HCT116 (cell line): ENCODE measurements at regions not wholly inside any gene's neighbourhood (a gene's known extent, or its start where the extent isn't known, plus 50 kb on each side); places are given as distances from the start of the nearest gene placed in this dataset.

Source experiments
- ATAC-seq: fragments of 200-7000 bp; cut with Tn5 transposase; 2 replicates; pipeline ENCODE4 v1.9.1; 2020; ENCODE audit warnings: mild to moderate bottlenecking, moderate library complexity
- BruUV-seq: library from RNA; stranded (reverse); fragments of 400-500 nt; replicated peaks from 2 replicates; lab custom pipeline; 2021; lab: Mats Ljungman, UMichigan
- CTCF ChIA-PET: fragments of 300-600 bp; sonication (Branson Sonifier 250); formaldehyde crosslinking; loops from one replicate; lab custom pipeline; 2021; ENCODE audit warnings: antibody characterized with exemption; lab: Charles Lee
- POLR2A ChIA-PET: fragments of 300-600, 350-600 bp; sonication (Branson Sonifier 250); formaldehyde crosslinking; loops from one replicate; lab custom pipeline; 2021; ENCODE audit warnings: antibody characterized with exemption; lab: Charles Lee
- RAD21 ChIA-PET, 2 experiments: fragments of 300-600 bp; sonication (Branson Sonifier 250); formaldehyde crosslinking; loops; one replicate each; lab custom pipeline; 2023; ENCODE audit warnings: low total read pairs in 2 of 2; ENCODE audit not compliant: uncharacterized antibody in 2 of 2, unreplicated experiment in 2 of 2, low non-redundant PET in 1 of 2; lab: Charles Lee
- DNase-seq: peaks from one replicate; pipeline ENCODE4 v3.0.0-alpha.2; 2010; ENCODE audit warnings: low read depth, low spot score
- H2AFZ ChIP-seq: fragments of 200-600 bp; shearing (Covaris generic), sonication (generic); 2 replicates; pipeline ENCODE4 v1.6.1; 2017; ENCODE audit warnings: low read depth, mixed run types, mixed read lengths, antibody characterized with exemption, low read length; ENCODE audit not compliant: poor library complexity, severe bottlenecking
- H3K27ac ChIP-seq: 2 replicates; pipeline ENCODE4 v1.5.1; 2012; ENCODE audit warnings: low read depth, low read length
- H3K27me3 ChIP-seq: fragments of 200-600 bp; sonication (generic); 2 replicates; pipeline ENCODE4 v1.6.1; 2016; ENCODE audit warnings: mixed run types, low read length, mixed read lengths; ENCODE audit not compliant: insufficient read depth
- H3K36me3 ChIP-seq, 2 experiments: fragments of 200-500 bp in 1 of 2; fragments of 200-600 bp in 1 of 2; sonication (Bioruptor generic) in 1 of 2; sonication (generic) in 1 of 2; 2 replicates each; pipeline versions ENCODE4 v1.5.1 to v1.6.1; 2014 to 2016; ENCODE audit warnings: low read length in 2 of 2, inconsistent platforms in 1 of 2, mixed read lengths in 1 of 2, mixed run types in 1 of 2; ENCODE audit not compliant: insufficient read depth in 2 of 2, control insufficient read depth in 1 of 2
- H3K4me1 ChIP-seq, 2 experiments: fragments of 200-600 bp in 1 of 2; sonication (generic) in 1 of 2; 2 replicates each; pipeline versions ENCODE4 v1.5.1 to v1.6.1; 2012 to 2017; ENCODE audit warnings: low read length in 2 of 2, inconsistent platforms in 1 of 2, mild to moderate bottlenecking in 1 of 2, mixed read lengths in 1 of 2, mixed run types in 1 of 2, moderate library complexity in 1 of 2; ENCODE audit not compliant: insufficient read depth in 2 of 2, control insufficient read depth in 1 of 2
- H3K4me2 ChIP-seq: fragments of 200-600 bp; sonication (generic); 2 replicates; pipeline ENCODE4 v1.6.1; 2017; ENCODE audit warnings: mixed run types, low read length, mixed read lengths
- H3K4me3 ChIP-seq, 2 experiments: fragments of 200-600 bp in 1 of 2; sonication (generic) in 1 of 2; replicated peaks in 1 of 2; 2 replicates each; pipeline ENCODE4 v1.5.1; 2011 to 2016; ENCODE audit warnings: low read length in 2 of 2, control low read depth in 1 of 2, low read depth in 1 of 2, mild to moderate bottlenecking in 1 of 2, mixed read lengths in 1 of 2, mixed run types in 1 of 2
- H3K79me2 ChIP-seq: fragments of 200-600 bp; sonication (generic); 2 replicates; pipeline ENCODE4 v1.6.1; 2017; ENCODE audit warnings: mild to moderate bottlenecking, mixed run types, low read length, moderate library complexity, mixed read lengths; ENCODE audit not compliant: insufficient read depth
- H3K9ac ChIP-seq: fragments of 200-600 bp; sonication (generic); 2 replicates; pipeline ENCODE4 v1.6.1; 2016; ENCODE audit warnings: low read length, mixed read lengths
- H3K9me2 ChIP-seq: fragments of 200-600 bp; sonication (generic), shearing (Covaris generic); 2 replicates; pipeline ENCODE4 v1.6.1; 2017; ENCODE audit warnings: mixed run types, mild to moderate bottlenecking, moderate library complexity; ENCODE audit not compliant: insufficient read depth
- H3K9me3 ChIP-seq, 2 experiments: fragments of 200-500 bp in 1 of 2; fragments of 200-600 bp in 1 of 2; sonication (Bioruptor generic) in 1 of 2; sonication (generic) in 1 of 2; 2 replicates each; pipeline ENCODE4 v1.6.1; 2014 to 2017; ENCODE audit warnings: low read length in 2 of 2, mixed read lengths in 2 of 2, inconsistent platforms in 1 of 2, low read depth in 1 of 2, mild to moderate bottlenecking in 1 of 2, mixed run types in 1 of 2, moderate library complexity in 1 of 2; ENCODE audit not compliant: control insufficient read depth in 1 of 2, insufficient read depth in 1 of 2
- H4K20me1 ChIP-seq: fragments of 200-600 bp; sonication (generic), shearing (Covaris generic); 2 replicates; pipeline ENCODE4 v1.6.1; 2017; ENCODE audit warnings: mixed run types, mild to moderate bottlenecking, moderate library complexity; ENCODE audit not compliant: insufficient read depth
- ATF3 ChIP-seq: IDR thresholded peaks from 2 replicates; pipeline ENCODE4 v1.6.1; 2012
- CBX3 ChIP-seq: IDR thresholded peaks from 2 replicates; pipeline ENCODE4 v1.6.1; 2012; ENCODE audit warnings: low read depth
- CTCF ChIP-seq, 3 experiments: fragments of 200-600 bp in 1 of 3; sonication (generic) in 1 of 3; IDR thresholded peaks in 2 of 3; conservative IDR thresholded peaks in 1 of 3; 2 replicates each; pipeline ENCODE4 v1.5.1; 2012 to 2017; ENCODE audit warnings: low read depth in 2 of 3, low read length in 2 of 3, antibody characterized with exemption in 1 of 3, borderline replicate concordance in 1 of 3, control low read depth in 1 of 3, mild to moderate bottlenecking in 1 of 3, mixed read lengths in 1 of 3, mixed run types in 1 of 3, moderate library complexity in 1 of 3; ENCODE audit not compliant: insufficient read depth in 1 of 3
- EGR1 ChIP-seq: IDR thresholded peaks from 2 replicates; pipeline ENCODE4 v1.6.1; 2012; ENCODE audit warnings: low read depth
- ELF1 ChIP-seq: IDR thresholded peaks from 2 replicates; pipeline ENCODE4 v1.6.1; 2012; ENCODE audit warnings: low read depth, borderline replicate concordance
- EZH2 ChIP-seq: fragments of 200-600 bp; sonication (generic); IDR thresholded peaks from 2 replicates; pipeline ENCODE4 v1.6.1; 2017; ENCODE audit warnings: antibody characterized with exemption, mixed run types
- POLR2AphosphoS5 ChIP-seq: IDR thresholded peaks from 2 replicates; pipeline ENCODE4 v1.6.1; 2011; ENCODE audit warnings: mild to moderate bottlenecking, low read depth, low read length, moderate library complexity
- REST ChIP-seq: IDR thresholded peaks from 2 replicates; pipeline ENCODE4 v1.6.1; 2012; ENCODE audit warnings: low read depth
- SIN3A ChIP-seq: IDR thresholded peaks from 2 replicates; pipeline ENCODE4 v1.6.1; 2012; ENCODE audit warnings: low read depth
- SRF ChIP-seq: IDR thresholded peaks from 2 replicates; pipeline ENCODE4 v1.6.1; 2012; ENCODE audit warnings: low read depth
- YY1 ChIP-seq: IDR thresholded peaks from 2 replicates; pipeline ENCODE4 v1.6.1; 2011; ENCODE audit warnings: low read length, low read depth, moderate library complexity, mild to moderate bottlenecking; ENCODE audit not compliant: insufficient replicate concordance; ENCODE audit errors: extremely low read depth
- ZFX ChIP-seq: fragments of 450-650 bp; IDR thresholded peaks from 2 replicates; pipeline ENCODE4 v1.6.1; 2017
- ZNF274 ChIP-seq: fragments of 200-500 bp; sonication (Bioruptor generic); IDR thresholded peaks from 2 replicates; pipeline ENCODE4 v1.6.1; 2014; ENCODE audit warnings: mild to moderate bottlenecking, low read depth, low read length, inconsistent platforms
- intact Hi-C: fragments of 100-400 bp; cut with micrococcal nuclease; formaldehyde crosslinking; loops from 2 replicates; pipeline ENCODE4 v1.10.0; 2022

- TF ChIP-seq CTCF (IDR thresholded peaks at IDR 0.05 in 2 of 3, conservative IDR thresholded peaks at IDR 0.05 in 1 of 3; ENCODE audit: borderline replicate concordance in 1 of 3, insufficient read depth in 1 of 3, low read depth in 2 of 3, low read length in 2 of 3), result peak; percentile 37 to 64 (median 58); a peak in 4 of 6 replicates
- no peak for TF ChIP-seq ELF1
- TF ChIP-seq, all 23 proteins: peak for 5
Observed at GRCh38 chr12:107317751-107318555, 224.6 kb upstream of the CRY1 start (continued).

- TF ChIP-seq YY1 (no peak), ZFX (no peak), ZNF274 (no peak), SRF (no peak), REST (no peak), EGR1 (no peak), ATF3 (no peak), ELF1 (no peak), CTCF (IDR thresholded peaks at IDR 0.05 in 2 of 3, conservative IDR thresholded peaks at IDR 0.05 in 1 of 3; ENCODE audit: borderline replicate concordance in 1 of 3, insufficient read depth in 1 of 3, low read depth in 2 of 3, low read length in 2 of 3) (no peak), SIN3A (no peak), EZH2 (no peak), CBX3 (no peak), POLR2AphosphoS5 (no peak)
- Histone ChIP-seq H3K27ac (peak overlapping the region; percentile 10; the same call in 1 of the 2 replicates), H3K9me2 (no peaks in the 10 kb centered on the region), H3K79me2 (no peaks in the 10 kb centered on the region; the same call in 1 of the 2 replicates), H2AFZ (peak overlapping the region; percentile 64), H3K4me3 (peak overlapping the region; percentile 65 to 66), H3K4me1 (peaks cover 10 to 36% of the 10 kb centered on the region in 2 experiments; a peak in 3 of 4 replicates), H3K27me3 (peaks cover 11% of the 10 kb centered on the region; the same call in 1 of the 2 replicates), H3K9ac (peak overlapping the region; percentile 65), H3K36me3 (no peaks in the 10 kb centered on the region), H3K9me3 (no peaks in the 10 kb centered on the region), H3K4me2 (peak overlapping the region; percentile 91), H4K20me1 (no peaks in the 10 kb centered on the region)
- no peak for DNase-seq
- intact Hi-C loops, result loop anchor here (2.0 kb wide), 1 partner anchor 84 kb away; no protein-coding TSS in a partner anchor
- RAD21 ChIA-PET, result no interaction called here
- POLR2A ChIA-PET, result no interaction called here
- CTCF ChIA-PET, result interaction anchor here (0.6 to 1.6 kb wide), 2 partner anchors 84 to 187 kb away, joined by 4 to 5 read pairs; no protein-coding TSS in a partner anchor
- no TSS peak for BruUV-seq
- peak; percentile 16 for ATAC-seq
Observed at GRCh38 chr12:107318556-107318805, 225.1 kb upstream of the CRY1 start.
